Sigmoid colon (tissue), 4 donors: ENCODE measurements at regions not wholly inside any gene's neighbourhood (a gene's known extent, or its start where the extent isn't known, plus 50 kb on each side); places are given as distances from the start of the nearest gene placed in this dataset.

Source experiments
- CTCF ChIP-seq, 4 experiments: fragments of 450-650 bp in 3 of 4; fragments of 200-600 bp in 1 of 4; IDR thresholded peaks; one replicate each; pipeline ENCODE4 v1.5.1; 2016 to 2019; ENCODE audit warnings: antibody characterized with exemption in 4 of 4, mild to moderate bottlenecking in 3 of 4, moderate library complexity in 2 of 4
- POLR2A ChIP-seq, 2 donors: fragments of 450-650 bp; IDR thresholded peaks; one replicate each; pipeline ENCODE4 v1.6.1; 2016; ENCODE audit warnings: antibody characterized with exemption in 2 of 2, mild to moderate bottlenecking in 2 of 2, moderate library complexity in 2 of 2
- POLR2AphosphoS5 ChIP-seq, 4 donors: sonication (generic); formaldehyde crosslinking; IDR thresholded peaks; one replicate each; pipeline ENCODE4 v1.6.1; 2017; ENCODE audit warnings: antibody characterized with exemption in 4 of 4

- no peak for TF ChIP-seq CTCF (IDR thresholded peaks at IDR 0.05)
- no peak for TF ChIP-seq POLR2AphosphoS5 (IDR thresholded peaks at IDR 0.05)
- TF ChIP-seq POLR2A (IDR thresholded peaks at IDR 0.05), result no peak
These were observed 436.4 kb upstream of the CDH4 start for GRCh38 chr20:60815656-60816055.
